HG03108 (cell line): ENCODE measurements at regions not wholly inside any gene's neighbourhood (a gene's known extent, or its start where the extent isn't known, plus 50 kb on each side); places are given as distances from the start of the nearest gene placed in this dataset.

Experiments used
- ATAC-seq: cut with Tn5 transposase; IDR thresholded peaks from one replicate; pipeline ENCODE4 v1.9.1; 2021; ENCODE audit warnings: moderate library complexity; ENCODE audit not compliant: unreplicated experiment

DNA sequence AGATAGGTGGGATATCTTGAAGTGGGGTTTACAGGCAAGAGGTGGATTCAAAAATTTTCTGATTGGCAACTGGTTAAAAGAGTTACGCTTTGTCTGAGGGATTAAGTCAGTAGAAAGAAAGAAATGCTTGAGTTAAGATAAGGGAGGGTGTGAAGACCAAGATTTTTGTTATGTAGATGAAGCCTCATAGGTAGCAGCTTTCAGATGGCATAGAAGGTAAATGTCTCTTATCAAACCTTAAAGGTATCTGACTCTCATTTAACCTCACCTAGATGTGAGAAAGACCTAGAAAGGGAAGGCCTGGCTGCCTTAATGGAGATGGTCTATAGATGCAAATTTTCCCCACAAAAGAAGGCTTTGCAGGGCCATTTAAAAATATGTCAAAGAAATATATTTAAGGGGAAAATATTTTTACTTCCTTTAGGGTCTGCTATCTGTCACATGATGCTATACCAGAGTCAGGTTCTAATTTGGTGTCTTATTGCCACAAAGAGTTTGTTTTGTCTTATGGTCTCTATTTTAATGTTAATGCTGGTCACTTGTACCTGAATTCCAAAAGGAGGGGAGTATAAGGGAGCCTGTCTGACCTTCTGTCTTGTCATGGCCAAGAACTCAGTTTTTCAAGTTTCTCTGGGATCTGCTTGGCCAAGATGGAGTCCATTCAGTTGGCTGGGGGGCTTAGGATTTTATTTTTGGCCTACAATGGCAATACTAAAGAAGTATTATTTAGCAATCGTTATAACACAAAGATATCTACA, 699.1 kb upstream of the AMOT start:
- no peak for ATAC-seq

DNA sequence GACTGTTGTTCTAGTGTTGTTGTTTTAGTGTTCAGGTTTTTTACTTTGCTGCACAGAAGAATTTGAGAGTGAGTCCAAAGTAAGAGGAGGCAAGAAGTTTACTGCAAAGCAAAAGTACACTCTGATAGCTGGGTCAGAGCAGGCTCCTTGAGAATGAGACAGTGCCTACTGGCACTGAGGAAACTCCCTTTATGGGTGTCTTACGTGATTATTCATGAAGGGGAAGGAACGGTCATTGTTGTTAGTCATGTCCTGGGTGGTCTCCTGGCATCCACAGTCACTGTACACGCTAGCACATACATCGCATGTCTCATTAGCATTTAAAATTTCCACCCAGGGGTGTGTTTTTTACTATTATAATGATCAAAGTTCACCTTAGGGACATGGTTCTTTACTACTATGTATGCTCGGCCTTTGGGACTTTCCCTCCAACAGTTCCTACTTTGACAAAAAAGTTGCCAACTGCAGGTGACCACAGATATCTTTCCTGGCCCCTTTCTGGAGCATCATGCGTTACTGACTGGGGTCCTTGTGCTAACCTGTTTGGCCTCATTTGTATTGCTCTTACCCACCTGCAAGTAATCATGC, 688.9 kb upstream of the AMOT start:
- ATAC-seq = no peak

DNA sequence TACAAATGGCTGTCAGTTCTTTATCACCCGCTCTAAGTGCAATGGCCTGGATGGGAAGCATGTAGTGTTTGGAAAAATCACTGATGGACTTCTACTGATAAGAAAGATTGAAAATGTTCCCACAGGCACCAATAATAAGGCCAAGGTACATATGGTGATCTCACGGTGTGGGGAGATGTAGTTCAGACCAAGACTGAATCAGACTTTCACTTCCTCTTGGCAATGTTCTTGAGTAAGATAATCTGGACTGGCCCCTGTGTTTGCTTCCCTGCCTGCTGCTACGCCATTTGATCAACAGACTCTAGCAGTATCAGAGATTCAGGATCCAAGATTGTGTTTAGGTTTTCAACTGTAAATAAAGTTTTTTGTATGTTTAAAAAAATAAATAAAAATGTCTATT, 682.2 kb upstream of the AMOT start:
- peak; percentile 98 for ATAC-seq

DNA sequence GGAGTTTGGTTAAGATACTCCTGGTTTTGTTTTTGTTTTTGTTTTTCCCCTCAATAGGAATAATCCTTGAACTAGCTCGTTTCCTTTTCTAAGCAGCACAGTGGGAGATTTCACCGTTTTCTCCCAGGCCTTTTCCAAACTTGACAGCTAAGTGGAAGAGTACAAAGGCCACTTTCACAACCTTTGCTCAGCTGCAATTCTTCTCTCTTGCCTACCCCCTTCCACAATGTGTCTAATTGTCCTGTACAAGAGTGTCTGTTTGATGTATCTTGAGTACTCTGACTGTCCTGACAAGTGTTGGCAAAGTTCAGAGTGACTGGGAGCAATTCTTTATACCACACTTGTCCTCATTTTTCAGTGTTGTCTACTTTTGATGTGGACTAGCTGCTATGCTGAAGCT, 674.3 kb upstream of the AMOT start:
- no peak for ATAC-seq

DNA sequence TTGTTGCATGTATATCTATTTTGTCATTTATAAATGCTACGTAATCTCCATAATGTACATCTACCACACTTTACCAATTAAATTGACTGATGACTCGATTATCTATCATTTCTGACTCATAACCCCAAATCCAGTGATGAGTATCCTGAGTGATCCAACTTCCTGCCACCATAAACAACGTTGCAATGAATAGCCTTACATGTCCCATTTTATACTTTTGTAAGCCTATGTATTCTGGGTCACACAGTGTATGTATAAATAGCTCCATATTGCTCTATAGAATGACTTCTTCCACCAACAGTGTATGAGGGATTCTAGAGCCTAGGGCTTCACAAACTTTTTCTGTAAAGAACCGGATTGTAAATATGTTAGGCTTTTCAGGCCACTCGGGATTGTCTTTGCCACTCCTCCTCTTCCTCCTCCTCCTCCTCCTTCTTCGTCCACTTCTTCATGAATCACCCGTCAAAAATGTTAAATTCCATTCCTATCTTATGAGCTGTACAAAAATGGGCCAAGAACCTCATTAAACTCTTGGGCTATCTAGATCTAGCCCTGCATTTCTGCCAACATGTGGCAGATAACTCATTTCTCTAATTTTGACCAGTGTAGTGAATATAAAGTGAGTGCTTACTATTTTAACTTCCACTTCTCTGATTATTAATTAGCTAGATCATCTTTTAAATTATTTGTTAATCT, 672.2 kb upstream of the AMOT start:
- no peak for ATAC-seq

DNA sequence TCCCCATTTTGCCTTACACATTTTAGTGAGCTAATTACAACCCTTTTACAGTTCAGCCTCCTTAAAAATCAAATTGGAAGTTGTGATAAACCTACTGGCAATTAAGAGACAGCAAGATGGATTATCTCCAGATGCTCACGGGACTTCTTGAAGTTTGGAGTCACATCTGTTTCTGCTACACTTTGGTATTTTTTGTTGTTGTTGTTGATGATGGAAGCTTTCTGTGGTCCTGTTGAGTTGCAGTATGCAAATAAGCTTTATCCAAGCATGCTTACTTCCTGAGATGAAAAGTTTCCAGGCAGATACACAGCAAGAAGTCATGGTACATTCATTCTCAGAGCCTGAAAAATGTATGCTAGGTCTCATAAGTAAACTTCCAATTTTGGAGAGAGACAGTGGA, 670.0 kb upstream of the AMOT start:
- ATAC-seq = no peak

DNA sequence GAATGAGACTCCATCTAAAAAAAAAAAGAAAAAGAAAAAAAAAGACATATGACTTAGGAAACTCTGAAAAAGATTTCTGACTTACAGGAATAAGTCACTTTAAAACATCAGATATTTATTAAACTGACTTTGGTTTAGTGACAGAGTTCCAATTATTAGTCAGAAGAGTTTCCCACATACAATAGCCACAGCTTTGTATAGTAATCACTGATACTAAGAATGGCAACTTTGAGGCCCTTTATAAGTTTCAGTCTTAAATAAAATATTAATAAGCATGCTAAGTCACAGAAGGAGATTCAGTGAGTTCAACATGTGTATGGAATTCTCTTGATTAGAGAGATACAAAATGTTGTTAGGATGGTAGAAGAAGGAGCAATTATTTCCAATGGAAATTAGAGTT, 652.3 kb upstream of the AMOT start:
- ATAC-seq = no peak

DNA sequence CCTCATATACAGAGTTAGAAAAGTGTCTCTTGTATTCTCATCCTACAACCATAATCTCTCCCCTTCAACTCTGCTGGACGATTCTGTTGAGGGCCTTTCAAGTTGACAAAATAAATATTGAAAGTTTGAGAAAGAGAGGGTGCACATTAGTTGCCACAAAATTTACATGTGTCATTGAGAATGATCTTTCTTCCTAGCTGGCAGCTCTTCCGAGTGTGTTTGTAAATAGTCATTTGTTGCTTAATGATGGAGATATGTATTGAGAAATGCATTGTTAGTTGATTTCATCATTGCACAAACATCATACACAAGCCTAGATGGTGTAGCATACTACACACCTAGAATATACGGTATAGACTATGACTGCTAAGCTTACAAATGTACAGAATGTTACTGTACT, 632.8 kb upstream of the AMOT start:
- peak; percentile 48 for ATAC-seq

DNA sequence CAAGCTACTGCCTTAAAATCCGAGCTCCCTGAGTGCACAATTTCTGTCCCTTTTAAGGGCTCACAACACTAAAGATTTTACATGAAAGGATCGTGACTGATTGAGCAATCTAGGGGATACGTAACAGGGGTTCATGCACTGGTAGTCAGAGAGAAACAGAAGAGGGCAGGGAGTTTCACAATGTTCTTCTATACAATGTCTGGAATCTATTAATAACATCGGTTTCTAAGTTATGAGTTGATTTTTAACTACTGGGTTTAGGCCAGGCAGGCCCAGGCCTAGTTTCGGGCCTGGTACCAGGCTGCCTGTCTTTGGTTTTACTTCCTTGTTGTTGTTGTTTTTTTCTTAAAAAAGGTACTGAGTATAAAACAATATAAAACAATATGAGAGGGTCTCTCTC, 632.4 kb upstream of the AMOT start:
- ATAC-seq = peak; percentile 53

DNA sequence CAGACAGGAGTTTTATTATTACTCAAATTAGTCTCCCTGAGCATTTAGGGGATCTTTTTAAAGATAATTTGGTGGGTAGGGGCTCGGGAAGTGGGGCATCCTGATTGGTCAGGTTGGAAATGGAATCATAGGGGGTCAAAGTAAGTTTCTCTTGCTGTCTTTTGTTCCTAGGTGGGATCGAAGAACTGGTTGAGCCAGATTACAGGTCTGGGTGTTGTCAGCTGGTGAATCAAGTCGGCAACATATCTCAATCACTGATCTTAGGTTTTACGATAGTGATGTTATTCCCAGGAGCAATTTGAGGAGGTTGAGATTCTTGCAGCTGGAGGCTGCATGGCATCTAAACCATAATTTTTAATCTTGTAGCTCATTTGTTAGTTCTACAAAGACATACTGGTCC, 629.5 kb upstream of the AMOT start:
- ATAC-seq = no peak

DNA sequence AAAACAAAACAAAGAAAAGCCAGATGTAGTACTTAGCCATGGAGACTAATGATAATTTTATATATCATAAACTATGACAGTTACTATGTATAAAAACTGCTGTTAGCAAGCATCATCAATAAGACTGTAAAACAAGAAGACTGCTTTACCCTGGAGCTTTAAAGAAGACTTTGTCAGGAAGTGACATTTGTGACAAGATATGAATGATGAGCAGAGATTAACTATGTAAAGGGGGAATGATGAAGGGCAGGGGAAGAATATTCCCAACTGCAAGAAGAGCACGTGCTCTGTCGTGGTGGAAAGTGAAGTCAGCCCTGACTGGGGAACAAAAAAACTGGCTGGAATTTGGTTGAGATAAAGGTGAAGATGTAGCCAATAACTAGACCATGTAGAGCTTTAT, 617.1 kb upstream of the AMOT start:
- ATAC-seq = no peak

DNA sequence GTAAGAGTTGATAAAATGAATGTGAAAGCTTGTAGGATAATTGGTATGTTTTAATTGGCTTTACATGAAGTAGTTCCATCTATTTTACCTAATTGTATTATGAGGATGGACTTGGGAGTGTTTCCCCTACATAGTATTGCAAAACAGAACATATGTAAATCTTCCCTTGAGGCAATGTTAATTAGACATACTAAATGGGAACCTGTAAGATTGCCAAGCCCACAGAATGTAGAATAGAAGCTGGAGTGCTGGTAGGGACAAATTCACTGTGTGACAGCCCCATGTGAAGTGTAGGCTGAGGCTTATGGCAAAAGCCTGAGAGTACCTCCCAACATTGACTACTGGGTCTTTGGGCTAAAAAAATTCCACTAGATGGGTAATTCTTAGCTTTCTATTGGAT, 615.0 kb upstream of the AMOT start:
- ATAC-seq = no peak

DNA sequence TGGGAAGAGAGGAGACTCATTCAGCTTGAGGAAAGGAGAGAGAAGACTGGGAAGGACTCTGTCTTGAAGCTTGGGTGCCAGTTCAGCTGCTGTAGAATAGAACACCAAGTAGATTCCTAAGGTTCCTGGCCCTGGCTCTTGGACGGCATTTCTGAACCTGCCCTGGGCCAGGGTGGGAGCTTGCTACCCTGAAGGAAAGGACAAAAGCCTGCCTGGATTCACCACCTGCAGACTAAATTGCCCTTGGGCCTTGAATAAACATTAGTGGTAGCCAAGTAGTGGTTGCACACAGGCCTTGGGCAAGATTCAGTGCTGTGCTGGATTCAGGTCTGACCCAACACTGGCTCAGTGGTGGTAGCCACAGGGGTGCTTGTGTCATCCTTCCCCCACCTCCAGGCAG, 588.4 kb upstream of the AMOT start:
- no peak for ATAC-seq

DNA sequence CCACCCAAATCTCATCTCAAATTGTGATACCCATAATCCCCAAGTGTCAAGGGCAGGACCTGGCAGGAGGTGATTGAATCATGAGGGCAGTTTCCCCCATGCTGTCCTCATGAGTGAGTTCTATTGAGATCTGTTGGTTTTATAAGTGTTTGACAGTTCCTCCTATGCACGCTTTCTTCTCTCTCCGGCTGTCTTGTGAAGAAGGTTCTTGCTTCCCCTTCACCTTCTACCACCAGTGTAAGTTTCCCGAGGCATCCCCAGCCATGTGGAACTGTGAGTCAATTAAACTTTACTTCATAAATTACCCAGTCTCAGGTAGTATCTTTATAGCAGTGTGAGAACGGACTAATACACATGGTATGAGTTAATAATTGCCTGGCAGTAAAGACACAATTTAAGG, 581.7 kb upstream of the AMOT start:
- no peak for ATAC-seq

DNA sequence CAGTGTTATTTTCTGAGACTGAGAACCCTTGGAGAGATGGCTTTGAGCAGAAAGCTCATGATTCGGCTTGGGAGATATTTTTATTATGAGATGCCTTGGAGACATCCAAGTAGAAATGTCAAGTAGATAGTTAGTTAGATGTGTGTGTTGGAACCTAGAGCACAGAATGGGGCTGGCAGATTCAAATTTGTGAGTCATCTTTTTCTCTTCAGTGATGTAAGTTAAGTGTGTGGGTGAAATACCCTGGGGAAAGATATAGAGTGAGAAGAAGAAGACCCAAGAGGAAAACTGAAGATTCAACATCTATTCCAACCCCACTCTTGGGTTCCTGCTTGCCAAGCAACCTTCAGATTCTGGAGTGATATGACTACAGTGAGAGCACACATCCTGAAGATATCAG, 580.8 kb upstream of the AMOT start:
- no peak for ATAC-seq

DNA sequence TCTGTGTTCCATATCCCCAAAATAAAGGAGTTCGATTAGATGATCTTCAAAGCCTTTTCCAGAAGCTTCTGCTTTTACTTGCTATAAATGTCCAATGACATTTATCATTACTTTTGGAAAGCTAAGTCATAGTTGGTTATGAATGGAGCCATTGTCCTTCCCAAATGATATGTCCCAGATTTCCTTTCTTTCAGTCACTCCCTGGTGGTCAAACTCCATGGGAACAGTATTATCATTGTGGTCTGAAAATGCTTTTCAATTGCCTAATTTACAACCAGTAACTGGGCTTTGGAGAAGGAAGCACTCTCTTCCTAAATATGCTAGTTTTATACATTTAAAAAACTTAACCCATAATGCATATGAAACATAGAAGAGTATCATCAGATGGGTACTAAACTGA, 571.5 kb upstream of the AMOT start:
- ATAC-seq = no peak

DNA sequence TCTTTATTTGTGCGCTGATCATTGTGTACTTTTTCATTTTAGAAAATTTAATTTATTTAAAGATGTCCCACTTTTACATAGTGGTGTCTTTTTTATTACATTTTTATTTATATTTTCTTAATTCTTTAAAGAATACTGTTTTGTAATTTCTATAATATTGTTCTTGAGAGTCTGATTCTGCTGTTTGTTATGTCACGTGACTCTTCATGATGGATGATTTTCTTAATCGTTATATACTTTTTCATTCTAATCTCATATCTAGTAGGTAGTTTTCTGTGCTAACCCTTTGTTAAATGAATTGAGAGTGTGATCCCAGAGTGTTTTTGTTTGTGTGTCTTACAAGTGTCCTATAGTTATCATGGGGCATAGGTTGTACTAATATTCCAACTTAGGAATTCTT, 568.2 kb upstream of the AMOT start:
- ATAC-seq = no peak

DNA sequence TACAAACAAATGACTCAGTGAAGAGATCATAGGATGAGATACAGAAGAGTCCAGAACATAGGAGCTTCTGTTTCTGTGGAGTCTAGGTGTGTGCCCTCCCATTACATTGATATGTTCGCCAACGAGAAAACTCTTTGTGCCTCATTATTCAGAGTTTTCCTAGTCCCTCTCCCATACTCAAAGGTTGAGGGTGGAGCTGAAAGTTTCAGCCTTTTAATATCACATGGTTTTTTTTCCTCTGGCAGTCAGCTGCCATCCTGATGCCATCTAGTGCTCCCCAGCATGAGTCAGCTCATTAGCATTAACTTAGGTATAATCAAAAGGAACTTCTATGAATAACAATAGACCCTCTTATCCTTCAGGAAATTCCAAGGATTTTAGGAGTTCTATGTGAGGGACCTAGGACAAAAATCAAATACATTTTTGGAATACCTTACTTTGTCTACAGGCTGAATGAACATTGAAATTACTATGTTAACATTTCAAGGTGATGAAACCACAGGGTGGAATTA, 559.6 kb upstream of the AMOT start:
- ATAC-seq = no peak

DNA sequence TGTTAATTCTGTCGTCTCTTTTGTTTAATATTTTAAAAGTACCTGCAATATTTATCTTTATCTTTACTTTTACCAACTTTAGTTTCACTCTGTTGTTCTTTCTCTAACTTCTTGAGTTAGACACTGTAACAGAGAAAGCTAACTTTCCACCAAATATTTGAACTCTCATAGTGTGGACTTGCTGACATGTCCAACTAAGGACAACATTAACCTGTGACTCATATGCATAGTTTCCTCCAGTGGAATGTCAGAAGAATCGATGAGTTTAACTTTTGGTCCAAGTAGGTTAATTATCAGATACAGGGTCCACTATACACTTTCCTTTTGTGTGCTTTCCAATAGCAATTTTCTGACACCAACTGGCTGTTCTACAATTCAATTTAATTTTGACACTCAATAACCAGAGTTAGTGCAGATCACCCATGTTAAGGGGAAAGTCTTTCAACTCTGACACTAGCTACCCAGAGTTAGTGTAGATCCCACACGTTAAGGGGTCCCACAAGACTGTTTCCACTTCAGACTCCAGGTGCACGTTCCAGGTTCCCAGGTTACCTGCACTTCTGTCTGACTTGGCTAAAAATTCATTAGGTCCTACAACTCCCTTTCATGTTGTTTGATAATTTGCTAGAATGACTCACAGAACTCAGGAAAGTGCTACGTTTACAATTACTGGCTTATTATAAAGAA, 559.0 kb upstream of the AMOT start:
- ATAC-seq = no peak

DNA sequence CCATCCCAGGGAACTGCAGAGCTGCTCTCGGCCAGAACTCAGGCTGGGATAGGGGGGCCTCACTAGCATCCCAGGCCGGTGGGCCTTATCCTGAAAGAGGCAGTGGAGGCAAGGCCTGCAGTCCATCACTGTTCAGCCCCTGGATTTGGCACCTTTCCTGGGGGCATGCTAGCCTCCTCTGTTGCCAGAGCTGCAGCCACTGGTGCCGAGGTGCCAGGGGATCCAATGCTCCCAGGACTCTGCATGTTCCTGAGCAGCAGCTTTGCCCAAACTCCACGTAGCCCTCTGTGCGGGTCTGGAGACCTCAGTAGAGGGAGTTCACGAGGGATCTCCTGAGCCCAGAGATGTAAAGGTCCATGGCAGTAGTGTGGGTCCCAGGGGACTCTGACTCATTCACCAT, 551.7 kb upstream of the AMOT start:
- no peak for ATAC-seq

DNA sequence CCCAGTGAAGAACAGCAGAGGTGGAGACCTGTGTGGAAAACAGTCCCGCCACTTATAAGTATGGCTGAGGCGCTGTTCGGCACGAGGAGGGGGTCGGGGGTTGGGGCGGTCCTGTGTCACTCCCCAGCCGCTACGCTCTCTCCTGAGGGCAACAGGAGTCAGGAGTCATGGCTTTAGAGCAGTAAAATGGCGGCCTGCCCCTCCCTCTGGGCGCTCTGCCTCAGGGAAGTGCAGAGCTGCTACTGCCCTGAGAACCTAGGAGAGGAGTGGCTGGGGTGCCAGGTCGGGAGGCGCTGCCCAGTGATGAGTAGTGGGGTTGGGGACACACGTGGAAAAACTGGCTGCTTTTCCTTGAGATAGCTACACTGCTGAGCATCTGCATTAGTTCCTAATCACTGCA, 551.2 kb upstream of the AMOT start:
- no peak for ATAC-seq

DNA sequence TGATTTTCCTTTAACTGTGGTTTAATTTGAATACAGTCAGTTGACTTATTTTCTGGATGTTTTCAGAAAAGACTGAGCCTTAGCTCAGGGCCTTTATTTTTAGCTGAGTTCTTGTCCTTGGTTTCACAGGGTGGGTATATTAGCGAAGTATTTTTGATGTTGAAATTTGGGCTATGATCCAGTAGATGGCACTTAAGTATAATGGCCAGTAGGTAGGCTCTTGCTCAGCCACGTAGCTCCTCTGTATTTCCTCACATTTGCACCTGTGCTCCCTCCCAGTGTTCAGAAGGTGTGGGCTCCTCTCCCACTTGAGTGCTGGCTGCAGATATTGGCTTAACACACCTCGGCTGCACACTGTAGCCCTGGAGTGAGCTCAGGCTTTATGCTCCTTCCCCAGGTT, 549.9 kb upstream of the AMOT start:
- ATAC-seq = no peak
